Esophagus squamous epithelium (tissue), 5 donors: ENCODE measurements at regions not wholly inside any gene's neighbourhood (a gene's known extent, or its start where the extent isn't known, plus 50 kb on each side); places are given as distances from the start of the nearest gene placed in this dataset.

ENCODE experiments used
- DNase-seq: peaks from one replicate; lab custom pipeline; 2025; lab: John Stamatoyannopoulos, UW
- H3K27ac ChIP-seq, 4 donors: fragments of 200-600 bp; sonication (generic); one replicate each; pipeline ENCODE4 v1.5.1; 2016 to 2019; ENCODE audit warnings: mild to moderate bottlenecking in 1 of 4
- H3K27me3 ChIP-seq, 4 donors: fragments of 200-600 bp; sonication (generic); 1 replicate in 3 of 4; 2 replicates in 1 of 4; pipeline versions ENCODE4 v1.5.1 to v1.6.0; 2017 to 2021; ENCODE audit warnings: antibody characterized with exemption in 1 of 4
- H3K36me3 ChIP-seq, 3 donors: fragments of 200-600 bp; sonication (generic); one replicate each; pipeline ENCODE4 v1.5.1; 2016 to 2019
- H3K4me1 ChIP-seq, 3 donors: fragments of 200-600 bp; sonication (generic); one replicate each; pipeline ENCODE4 v1.5.1; 2017 to 2019
- H3K4me3 ChIP-seq, 4 donors: fragments of 200-600 bp; sonication (generic); 1 replicate in 3 of 4; 2 replicates in 1 of 4; pipeline ENCODE4 v1.5.1; 2016 to 2019; ENCODE audit warnings: mild to moderate bottlenecking in 2 of 4, moderate library complexity in 1 of 4
- H3K9me3 ChIP-seq, 3 donors: fragments of 200-600 bp; sonication (generic); one replicate each; pipeline ENCODE4 v1.5.1; 2016 to 2019
- POLR2A ChIP-seq, 4 donors: fragments of 450-650 bp; IDR thresholded peaks; one replicate each; pipeline ENCODE4 v1.6.1; 2017; ENCODE audit warnings: antibody characterized with exemption in 4 of 4, mild to moderate bottlenecking in 4 of 4, moderate library complexity in 3 of 4
- WGBS, 2 donors: methylation state at CpG; one replicate each; pipeline ENCODE4 v1.1.5; 2018; 5-methylcytosine and 5-hydroxymethylcytosine counted together
- intact Hi-C: fragments of 100-400 bp; cut with DNase I; formaldehyde crosslinking; loops from one replicate; pipeline ENCODE4 v1.15.0; 2022
- TF ChIP-seq, protein P1 (sequence below), 6 experiments: fragments of 450-650 bp in 4 of 6; fragments of 200-600 bp in 2 of 6; sonication (generic) in 2 of 6; IDR thresholded peaks; one replicate each; pipeline ENCODE4 v1.5.1; 2016 to 2019; ENCODE audit warnings: antibody characterized with exemption in 6 of 6, mild to moderate bottlenecking in 4 of 6, moderate library complexity in 4 of 6
- donor health status: DM: yes; HTN: yes; CAD: no.

- H3K9me3 ChIP-seq = no peaks in the 10 kb centered on the region
- DNase-seq = no peak
- TF ChIP-seq, protein P1, sequence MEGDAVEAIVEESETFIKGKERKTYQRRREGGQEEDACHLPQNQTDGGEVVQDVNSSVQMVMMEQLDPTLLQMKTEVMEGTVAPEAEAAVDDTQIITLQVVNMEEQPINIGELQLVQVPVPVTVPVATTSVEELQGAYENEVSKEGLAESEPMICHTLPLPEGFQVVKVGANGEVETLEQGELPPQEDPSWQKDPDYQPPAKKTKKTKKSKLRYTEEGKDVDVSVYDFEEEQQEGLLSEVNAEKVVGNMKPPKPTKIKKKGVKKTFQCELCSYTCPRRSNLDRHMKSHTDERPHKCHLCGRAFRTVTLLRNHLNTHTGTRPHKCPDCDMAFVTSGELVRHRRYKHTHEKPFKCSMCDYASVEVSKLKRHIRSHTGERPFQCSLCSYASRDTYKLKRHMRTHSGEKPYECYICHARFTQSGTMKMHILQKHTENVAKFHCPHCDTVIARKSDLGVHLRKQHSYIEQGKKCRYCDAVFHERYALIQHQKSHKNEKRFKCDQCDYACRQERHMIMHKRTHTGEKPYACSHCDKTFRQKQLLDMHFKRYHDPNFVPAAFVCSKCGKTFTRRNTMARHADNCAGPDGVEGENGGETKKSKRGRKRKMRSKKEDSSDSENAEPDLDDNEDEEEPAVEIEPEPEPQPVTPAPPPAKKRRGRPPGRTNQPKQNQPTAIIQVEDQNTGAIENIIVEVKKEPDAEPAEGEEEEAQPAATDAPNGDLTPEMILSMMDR (IDR thresholded peaks at IDR 0.05) = no peak
- TF ChIP-seq POLR2A (IDR thresholded peaks at IDR 0.05) = no peak
- H3K36me3 ChIP-seq = no peaks in the 10 kb centered on the region
- no peaks in the 10 kb centered on the region for H3K27me3 ChIP-seq
- no peak overlapping the region for H3K4me3 ChIP-seq
- intact Hi-C loops = no loop called here
- no peak overlapping the region for H3K27ac ChIP-seq
- H3K4me1 ChIP-seq = no peaks in the 10 kb centered on the region
- 77 to 81% methylated on average over 7 to 10 of the region's 12 CpGs for WGBS, 2 donors
These were observed 319.1 kb downstream of the MED10 start for GRCh38 chr5:6059137-6059800.

GRCh38 chr5:6058055-6058715 is 320.2 kb downstream of the MED10 start:
- Histone ChIP-seq H3K4me3 (no peak overlapping the region), H3K27me3 (no peaks in the 10 kb centered on the region), H3K4me1 (no peaks in the 10 kb centered on the region), H3K27ac (no peak overlapping the region), H3K36me3 (no peaks in the 10 kb centered on the region), H3K9me3 (no peaks in the 10 kb centered on the region)
- WGBS, 2 donors = 86 to 88% methylated on average over 14 of the region's 14 CpGs
- DNase-seq = no peak
- TF ChIP-seq, protein P1 (IDR thresholded peaks at IDR 0.05) = no peak
- TF ChIP-seq POLR2A (IDR thresholded peaks at IDR 0.05) = no peak
- intact Hi-C loops = no loop called here

GRCh38 chr5:6056280-6056679 is 322.1 kb downstream of the MED10 start:
- WGBS, 2 donors = 65 to 69% methylated on average over 4 of the region's 4 CpGs
- intact Hi-C loops = no loop called here
- Histone ChIP-seq H3K4me1 (no peaks in the 10 kb centered on the region), H3K27ac (no peak overlapping the region), H3K4me3 (no peak overlapping the region), H3K27me3 (no peaks in the 10 kb centered on the region), H3K36me3 (no peaks in the 10 kb centered on the region), H3K9me3 (no peaks in the 10 kb centered on the region)
- no peak for DNase-seq
- TF ChIP-seq, protein P1 (IDR thresholded peaks at IDR 0.05) = no peak
- TF ChIP-seq POLR2A (IDR thresholded peaks at IDR 0.05) = no peak

DNA sequence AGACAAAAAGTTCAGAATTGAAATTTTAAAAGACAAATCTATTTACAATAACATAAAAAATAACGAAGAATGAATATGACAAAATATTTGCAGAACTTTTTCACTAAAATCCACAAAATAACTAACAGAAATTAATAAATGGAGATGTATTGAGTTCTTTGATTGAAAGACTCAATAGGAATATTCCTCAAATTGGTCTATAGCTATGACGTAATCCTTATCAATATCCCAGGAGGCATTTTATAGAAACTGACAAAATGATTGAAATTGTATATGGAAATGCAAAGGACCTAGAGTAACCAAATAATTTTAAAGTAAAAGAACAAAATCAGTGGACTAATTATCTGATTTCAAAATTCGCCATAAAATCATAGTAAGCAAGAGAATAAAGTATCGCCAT is 328.7 kb downstream of the MED10 start:
- no peak for DNase-seq
- Histone ChIP-seq H3K36me3 (no peaks in the 10 kb centered on the region), H3K4me3 (no peak overlapping the region), H3K27me3 (no peaks in the 10 kb centered on the region), H3K27ac (no peak overlapping the region), H3K9me3 (no peaks in the 10 kb centered on the region), H3K4me1 (no peaks in the 10 kb centered on the region)
- intact Hi-C loops = no loop called here
- 73 to 82% methylated on average over 4 of the region's 4 CpGs for WGBS, 2 donors
- TF ChIP-seq, protein P1 (IDR thresholded peaks at IDR 0.05) = no peak
- TF ChIP-seq POLR2A (IDR thresholded peaks at IDR 0.05) = no peak

DNA sequence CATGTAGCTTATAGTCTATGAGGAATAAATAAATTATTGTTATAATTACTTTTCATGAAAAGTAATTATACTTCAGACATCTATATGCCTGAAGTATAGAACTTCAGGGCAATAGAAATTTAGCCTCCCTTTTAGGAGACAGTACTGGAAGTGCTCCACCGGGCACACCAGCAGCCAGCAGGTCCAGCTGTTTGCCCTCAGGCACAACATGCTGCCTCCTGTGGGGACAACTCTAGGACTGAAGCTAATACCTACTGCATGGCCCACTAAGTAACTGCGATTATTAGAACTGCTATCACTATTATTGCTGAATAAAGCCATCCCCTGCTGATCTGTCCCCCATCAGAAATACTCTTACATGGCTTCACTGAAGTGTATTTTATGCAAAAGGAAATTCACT is 329.6 kb downstream of the MED10 start:
- H3K27me3 ChIP-seq = no peaks in the 10 kb centered on the region
- H3K9me3 ChIP-seq = no peaks in the 10 kb centered on the region
- DNase-seq = no peak
- intact Hi-C loops = no loop called here
- H3K4me1 ChIP-seq = no peaks in the 10 kb centered on the region
- H3K27ac ChIP-seq = no peak overlapping the region
- TF ChIP-seq, protein P1 (IDR thresholded peaks at IDR 0.05) = no peak
- no peak for TF ChIP-seq POLR2A (IDR thresholded peaks at IDR 0.05)
- H3K36me3 ChIP-seq = no peaks in the 10 kb centered on the region
- H3K4me3 ChIP-seq = no peak overlapping the region
- 60 to 68% methylated on average over 2 of the region's 2 CpGs for WGBS, 2 donors
